Stimulated activated CD4-positive, alpha-beta T cell treated with anti-CD3 and anti-CD28 coated beads, Interleukin-1b, Interleukin-23, amount 100 ng/mL, for 48 hours (primary cell): ENCODE measurements at regions not wholly inside any gene's neighbourhood (a gene's known extent, or its start where the extent isn't known, plus 50 kb on each side); places are given as distances from the start of the nearest gene placed in this dataset.
"Not testable (repeated sequence)": the region's sequence is repeated elsewhere in the genome, so short reads cannot be mapped to it uniquely, and the experiment has no call there.

Experiments
- DNase-seq: peaks from one replicate; pipeline ENCODE4 v3.0.0-alpha.2; 2020

DNA sequence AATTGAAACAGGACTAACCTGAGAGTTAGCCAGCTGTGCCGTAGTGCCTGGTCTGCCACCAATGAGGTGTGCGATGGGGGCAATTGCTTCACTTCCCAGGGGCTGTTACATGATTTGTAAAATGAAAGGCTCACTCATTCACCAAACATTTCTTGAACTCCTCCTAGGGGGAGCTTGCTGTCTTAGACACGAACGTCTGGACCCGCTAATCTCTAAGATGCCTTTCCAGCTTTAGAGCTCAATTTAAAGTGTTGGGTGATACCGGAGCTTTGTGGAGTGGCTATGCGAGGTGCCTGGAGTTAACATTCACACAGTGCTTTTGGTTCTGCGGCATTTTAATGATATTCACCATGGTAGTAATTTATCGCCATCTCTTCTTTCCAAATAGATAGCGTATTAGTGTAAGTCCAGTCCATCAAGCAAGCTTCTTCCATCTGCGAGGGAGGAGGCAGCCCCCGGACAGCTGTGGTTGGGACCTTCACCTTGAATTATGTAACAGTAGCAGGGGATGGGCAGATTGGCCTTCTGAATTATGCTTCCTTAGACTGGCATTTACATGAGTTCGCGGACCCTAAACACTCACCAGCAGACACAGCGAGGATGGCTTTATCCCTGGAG is 179.9 kb downstream of the ADSS2 start:
- no peak for DNase-seq

DNA sequence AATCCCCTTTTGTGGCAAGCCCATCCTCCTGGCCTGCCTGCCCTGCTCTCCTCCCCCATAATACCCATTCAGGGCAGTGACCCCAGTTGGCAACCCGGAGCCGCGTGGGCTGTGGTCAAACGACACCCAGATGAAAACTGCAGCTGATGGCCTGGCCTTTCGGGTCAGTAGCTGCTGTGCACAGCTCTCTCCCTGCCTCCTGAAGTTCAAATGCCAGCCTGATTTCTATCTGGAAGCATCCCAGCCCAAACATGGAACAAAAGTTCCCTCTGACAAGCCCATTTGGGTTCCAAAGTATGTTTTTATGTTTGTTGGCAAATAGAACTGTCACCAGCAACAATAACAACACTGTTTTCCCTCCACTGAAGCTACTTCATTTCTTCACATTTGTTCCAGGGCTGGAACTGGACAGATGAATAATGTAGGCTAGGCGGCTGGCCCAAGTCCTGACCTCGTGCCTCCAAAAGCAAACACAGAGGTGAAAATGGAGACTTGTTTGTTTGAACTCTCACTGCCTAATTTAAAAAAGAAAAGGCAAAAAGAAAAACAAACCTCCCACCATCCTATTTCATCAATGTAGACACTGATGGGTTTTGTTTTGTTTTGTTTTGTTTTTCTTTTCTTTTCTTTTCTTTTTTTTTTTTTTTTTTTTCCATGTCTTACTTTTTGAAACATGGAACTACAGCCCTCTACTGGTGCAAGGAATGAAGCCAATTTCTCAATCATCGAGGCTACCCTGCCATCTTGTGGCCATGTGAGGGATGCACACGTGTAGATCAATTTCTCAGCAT is 179.0 kb downstream of the ADSS2 start:
- DNase-seq: peak; percentile 63

DNA sequence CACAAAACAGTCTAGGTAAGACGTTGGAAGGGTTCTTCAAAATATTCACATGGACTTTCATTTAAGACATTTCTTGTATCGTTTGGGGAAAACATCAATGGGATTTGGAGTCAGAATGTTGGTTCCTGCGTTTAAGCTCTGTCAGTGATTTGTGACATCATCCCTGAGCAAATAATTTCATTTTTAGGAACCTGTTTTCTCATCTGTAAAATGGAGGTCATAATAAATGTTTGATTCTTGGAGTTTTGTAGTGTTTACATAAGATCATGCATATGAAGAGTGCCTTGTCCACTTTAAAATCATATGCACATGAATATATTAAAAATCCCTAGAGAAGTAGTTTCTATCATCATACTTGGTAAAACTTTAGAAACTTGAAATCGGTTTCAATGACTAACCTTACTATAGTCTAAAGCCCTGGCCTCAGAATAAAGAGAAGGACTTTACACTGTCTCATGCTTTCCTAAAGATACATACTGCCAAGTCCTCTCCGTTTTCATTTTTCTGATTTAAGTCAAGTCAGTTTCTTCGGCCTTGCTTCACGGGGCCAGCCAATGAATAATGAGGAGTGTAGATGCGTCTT is 178.4 kb downstream of the ADSS2 start:
- no peak for DNase-seq

DNA sequence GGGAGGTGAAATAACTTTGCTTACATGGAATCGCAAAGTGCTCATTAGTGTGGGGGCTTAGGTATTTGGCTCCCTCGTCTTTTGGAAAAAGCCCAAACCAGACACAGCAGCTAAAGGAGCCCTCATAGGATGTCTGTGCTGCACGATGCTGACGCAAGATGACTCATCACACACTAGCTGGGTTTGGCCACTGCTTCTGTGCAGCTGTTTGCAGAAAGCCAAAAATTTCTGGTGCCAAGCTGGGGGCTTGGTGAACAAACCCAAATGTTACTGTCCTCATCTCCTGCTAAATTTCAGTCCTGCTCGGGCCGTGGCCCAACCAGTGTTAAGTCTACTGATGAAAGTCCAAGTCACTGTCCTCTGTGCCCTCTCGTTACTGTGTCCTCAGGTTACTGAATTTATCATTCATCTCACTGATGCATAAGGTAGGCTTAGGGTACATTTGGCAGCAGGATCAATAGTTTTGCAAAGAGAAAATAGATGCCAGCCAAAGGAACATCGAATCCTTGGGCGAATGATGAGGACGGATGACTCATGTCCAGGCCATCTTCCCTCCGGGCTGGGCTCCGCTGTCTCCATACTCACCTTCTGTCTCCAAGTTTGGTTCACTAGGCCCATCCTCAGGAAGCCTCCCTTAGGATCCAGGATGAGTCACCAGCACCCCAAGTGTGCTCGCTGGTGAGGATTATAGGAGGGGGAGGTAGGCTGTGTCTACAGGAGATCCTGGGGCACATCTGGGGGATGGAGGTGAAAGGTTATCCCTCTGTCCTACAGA is 177.7 kb downstream of the ADSS2 start:
- peak; percentile 12 for DNase-seq

DNA sequence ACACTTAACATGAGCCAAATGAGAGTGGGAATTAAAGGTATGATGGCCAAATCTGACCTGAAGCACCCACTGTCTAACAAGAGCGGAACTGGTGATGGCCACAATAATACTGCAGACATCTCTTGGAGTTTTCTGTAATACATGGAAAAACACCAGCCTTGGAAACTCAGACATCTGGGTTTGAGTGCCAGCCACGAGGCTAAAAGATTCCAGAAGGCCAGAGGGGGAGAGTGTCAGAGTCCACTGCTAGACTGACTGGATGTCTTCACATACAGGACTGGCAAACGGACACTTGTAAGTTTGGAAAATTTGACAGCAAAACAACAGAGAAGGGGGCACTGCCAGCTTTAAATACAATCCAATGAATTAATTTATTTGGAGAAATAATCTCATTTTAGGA is 175.1 kb downstream of the ADSS2 start:
- DNase-seq: no peak

DNA sequence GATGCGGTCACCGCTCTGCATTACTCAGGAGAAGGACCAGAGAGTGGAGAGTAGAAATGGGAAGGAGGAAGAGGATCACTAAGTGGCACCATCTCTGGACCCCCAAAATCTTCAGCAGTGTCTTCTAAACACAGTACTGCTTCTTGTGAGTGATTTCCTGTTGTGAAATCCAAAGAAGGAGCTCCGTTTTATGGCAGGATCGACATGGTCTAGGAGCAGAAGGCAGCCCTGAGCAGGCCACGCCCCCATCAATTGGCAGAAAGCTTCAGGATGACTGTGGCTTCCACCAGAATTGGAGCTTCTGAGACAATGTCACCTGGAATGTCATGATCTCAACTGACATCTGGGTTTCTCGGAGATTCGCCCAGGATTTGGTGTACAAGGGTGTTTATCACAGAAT is 171.5 kb downstream of the ADSS2 start:
- DNase-seq: no peak

DNA sequence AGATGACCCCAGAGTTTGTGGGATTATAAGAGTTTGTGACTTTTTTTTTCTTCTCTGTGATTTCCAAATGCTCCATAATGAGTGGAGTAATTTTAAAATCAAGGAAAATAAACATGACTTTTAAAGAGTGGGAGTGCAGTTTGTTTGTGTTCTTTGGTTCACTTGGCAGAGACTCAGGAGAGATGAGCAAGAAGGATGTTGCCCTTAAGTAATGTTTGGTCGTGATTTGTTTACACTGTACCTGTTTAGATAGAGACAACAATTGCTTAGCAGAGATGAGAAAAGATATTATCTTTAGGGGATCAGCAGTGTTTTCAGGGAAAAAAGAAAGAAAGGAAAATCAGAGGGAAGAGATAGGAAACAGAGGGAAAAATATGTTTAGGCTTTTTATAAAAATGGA is 170.8 kb downstream of the ADSS2 start:
- no peak for DNase-seq

DNA sequence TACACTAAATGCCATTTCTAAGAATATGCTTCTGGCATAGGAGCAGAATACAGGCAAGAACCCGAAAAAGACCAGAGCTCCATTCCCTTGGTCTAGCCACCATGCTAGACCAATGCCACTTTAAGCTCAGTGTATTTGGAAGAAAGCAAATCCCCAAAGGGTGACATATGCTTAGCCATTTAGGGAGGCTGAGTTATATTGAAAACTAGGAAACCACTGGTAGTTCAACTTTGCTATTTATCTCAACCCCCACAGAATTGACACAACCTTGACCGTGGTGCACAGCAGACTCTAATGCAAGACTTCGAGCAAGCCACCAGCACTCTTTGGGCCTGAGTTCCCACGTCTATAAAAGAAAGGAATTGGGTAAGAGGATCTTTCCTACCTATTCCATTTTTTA is 167.9 kb downstream of the ADSS2 start:
- DNase-seq: no peak

DNA sequence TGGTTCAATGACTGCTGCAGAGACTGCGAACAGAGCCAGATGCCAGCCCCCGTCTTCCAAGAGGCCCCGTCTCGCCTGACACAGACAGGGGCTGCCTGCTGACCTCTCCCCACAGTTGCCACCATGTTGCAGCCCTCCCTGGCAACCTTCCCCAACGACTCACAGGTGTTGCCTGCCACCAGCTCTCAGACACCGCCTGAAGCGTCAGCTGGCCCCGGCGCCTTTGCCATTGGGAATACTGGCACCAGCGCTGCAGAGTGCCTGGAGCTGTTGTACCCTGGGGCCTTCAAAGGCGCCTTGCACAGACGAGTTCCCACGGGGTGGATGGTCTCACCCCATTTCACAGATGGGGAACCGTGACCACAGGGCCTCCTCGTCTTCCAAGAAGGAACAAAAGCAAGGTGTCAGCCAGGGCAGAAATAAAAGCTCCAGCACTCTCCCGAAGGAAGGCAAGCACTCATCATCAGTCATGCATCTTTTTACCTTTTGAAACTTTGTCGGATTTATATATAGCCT is 167.0 kb downstream of the ADSS2 start:
- DNase-seq: no peak

DNA sequence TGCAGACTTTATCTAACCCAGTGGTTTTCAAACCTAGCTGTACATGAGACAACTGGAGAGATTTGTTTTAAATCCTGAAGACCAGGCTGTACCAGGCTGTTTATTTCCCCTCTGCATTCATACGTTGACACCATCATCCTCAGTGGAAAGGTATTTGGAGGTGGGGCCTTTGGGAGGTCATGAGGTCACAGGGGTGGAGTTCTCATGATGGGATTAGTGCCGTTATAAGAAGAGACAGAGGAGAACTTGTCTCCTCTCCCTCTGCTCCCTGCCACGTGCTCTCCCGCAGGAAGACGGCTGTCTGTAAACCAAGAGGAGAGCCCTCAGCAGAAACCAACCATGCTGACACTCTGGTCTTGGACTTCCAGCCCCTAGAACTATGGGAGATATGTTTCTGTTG is 165.4 kb downstream of the ADSS2 start:
- DNase-seq: no peak

DNA sequence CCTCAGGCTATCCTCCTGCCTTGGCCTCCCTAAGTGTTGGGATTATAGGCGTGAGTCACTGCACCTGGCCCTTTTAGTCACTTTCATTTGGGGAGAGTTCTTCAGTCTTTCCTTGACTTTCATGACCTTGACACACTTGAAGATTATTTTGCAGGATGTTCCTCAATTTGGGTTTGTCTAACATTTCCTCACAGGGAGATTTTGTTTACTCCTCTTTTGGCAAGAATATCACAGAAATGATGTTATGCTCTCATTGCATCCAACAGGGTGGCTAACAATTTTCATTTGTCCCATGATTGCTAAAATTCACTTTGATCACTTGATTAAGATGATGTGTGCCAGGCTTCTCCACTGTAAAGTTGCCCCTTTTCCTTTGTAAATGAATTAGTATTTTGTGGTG is 164.0 kb downstream of the ADSS2 start:
- DNase-seq: no peak

DNA sequence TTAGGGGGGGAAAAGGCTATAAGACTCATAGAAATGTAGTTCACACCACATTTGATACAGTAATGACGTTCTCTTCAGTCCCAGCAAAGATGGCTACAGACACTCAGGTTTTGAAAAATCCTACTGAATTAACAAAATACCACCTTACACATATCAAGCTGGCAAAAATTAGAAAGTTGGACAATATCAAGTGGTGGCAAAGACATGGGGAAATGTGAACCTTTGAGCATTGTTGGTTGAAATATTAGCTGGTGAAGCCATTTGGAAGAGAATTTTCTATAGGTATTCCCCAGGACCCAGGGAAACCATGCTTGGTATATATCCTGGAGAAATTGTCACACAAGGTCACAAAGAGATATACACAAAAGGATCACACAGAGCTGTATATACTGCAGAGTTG is 163.0 kb downstream of the ADSS2 start:
- no peak for DNase-seq

DNA sequence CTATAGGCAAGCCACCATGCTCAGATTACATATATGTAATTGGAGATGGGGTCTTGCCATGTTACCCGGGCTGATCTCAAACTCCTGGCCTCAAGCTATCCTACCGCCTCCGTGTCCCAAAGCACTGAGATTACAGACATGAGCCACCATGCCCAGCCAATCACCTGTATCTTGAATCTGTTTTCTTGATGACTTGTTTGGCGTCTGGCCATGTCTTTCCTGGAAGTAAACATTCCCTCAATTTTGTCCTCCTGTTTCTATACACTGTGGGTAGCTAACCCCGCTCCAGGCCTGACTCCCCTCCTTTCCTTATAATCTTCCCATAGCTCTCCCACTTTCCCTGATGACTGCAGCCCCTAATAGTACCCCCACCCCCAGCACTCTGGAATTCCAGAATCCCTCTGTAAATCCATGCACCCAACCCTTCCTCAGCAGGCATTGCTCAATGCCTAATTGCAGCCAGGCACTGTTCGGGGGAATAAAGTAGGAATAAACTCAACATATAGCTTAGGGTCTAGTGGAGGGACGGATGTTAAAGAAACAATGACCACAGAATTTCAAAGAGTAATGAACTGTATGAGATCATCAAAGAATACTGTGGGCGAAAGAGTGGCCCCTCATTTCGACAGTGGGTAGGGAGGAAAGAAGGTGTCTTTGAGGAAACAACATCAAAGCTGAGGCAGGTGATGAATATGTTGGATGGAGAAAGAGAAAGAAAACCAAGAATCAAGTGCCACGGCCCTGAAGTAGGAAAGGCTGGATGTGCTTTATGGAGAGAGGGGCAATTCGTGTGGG is 161.5 kb downstream of the ADSS2 start:
- no peak for DNase-seq

DNA sequence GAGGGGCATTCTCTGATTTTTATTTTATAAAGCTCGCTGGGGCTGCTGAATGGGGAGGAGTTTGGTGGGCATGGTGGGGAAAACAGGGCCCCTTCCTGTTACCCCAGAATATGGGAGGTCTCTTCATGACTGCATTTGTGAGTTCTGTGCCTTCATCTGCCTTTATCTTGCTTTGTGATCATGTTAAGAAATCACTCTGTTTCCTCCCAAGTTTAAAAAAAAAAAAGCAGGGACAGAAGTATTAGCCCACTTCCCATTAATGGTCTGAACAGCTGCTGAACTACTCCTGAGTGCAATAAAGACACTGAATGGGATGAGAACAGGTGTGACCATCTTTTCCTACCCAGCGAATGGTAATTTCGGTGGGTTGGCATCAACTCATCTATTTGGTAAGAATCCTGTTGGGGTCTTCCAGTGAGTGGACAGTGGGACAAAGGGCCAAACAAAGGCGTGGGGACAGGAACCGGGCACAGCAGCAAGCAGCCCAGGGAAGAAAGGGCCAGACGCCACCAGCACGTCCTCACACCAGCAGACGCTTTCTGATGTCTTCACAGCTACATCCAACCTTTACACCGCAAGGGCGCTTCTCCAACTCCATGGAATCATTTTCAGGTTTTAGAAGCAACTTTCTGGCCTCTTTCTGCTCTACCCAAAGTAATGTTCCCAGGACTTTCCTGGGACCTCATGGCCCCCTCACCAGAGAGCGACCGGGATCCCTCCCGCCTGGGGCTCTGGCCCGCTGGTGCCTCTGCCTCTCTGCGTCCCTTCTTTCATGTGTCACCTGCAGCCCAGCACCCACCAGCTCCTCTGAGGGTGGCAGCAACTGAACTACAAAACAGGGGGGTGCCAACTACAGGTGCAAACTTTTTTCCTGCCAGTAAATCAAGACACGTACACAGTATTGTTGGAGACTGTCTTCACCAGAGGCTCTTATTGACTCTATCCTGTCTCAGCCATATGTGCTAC is 160.2 kb downstream of the ADSS2 start:
- DNase-seq: no peak

DNA sequence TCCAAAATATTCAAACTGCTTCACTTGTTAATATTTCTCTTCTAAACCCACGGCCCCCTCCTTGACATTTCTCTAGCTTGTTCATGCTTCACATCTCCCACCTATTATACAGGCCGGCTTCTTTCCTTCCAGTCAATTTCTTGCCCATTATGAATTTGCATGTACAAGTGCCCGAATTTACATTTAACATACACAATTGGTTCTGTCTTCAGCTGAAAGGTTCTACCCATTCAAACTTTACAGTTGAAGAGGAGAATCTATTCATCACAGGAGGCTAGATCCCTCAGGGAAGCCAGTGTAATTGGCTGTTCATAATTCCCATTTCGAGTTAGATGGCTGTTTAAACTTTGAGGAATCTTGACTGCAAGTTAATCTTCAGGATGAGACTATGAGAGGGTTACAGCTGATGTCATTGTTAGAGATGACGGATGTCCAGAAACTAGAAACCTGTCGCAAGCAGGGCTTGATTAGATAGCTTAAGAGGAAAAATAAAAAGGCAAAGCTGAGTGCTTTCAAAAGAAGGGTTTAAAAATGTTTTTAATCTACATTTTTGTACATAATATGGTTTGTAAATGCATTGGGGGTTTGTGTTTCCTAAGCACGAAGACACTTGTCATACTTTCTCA is 157.0 kb downstream of the ADSS2 start:
- DNase-seq: no peak

DNA sequence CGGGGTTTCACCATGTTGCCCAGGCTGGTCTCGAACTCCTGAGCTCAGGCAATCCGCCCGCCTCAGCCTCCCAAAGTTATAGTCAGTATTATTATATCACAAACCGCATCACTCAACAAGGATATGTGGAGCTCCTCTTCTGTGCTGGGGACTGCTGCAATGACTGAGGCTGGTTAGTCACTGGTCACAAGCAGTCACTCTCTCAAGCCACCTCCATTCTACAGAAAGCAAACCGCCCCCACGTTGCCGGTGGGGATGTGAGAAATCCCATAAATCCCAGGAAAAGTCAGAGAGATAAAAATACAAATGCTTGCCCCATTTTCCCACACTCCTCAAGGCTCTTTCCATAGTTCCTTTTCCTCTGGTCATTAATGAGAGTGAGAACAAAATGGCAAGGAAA is 155.7 kb downstream of the ADSS2 start:
- no peak for DNase-seq

DNA sequence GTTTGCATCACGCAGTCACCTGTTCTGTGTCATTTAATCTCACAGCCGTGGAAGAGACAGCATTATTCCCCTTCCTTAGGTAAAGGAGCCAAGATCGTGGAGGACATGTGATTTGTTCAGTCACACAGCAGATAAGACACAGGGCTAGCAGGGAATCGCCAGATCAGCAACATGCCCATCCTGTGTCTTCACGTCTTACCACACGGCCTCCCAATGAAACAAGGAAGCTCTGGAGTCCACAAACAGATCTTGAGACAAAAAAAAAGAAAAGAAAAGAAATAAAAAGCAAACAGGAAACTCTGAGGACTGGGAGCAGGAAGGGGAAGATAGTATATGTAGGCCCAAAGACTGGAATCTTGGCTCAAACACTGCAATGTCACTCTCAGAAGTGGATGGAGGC is 155.3 kb downstream of the ADSS2 start:
- DNase-seq: no peak

DNA sequence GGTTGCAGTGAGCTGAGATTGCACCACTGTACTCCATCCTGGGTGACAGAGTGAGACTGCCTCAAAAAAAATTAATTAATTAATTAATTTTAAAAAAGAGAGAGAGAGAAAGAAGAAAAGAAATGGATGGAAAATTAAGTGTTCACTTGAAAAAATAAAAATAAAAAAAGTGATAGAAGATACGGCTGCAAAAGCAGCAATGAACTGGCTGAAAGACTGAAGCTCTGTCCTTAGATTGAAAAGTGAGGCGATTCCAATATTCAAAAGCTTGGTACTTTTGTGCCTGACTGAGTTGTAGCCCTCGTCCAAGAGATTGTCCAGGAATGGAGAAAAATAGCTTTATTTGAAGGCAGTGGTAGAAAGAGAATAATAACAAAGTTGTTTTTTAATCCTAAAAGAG is 154.6 kb downstream of the ADSS2 start:
- DNase-seq: no peak

DNA sequence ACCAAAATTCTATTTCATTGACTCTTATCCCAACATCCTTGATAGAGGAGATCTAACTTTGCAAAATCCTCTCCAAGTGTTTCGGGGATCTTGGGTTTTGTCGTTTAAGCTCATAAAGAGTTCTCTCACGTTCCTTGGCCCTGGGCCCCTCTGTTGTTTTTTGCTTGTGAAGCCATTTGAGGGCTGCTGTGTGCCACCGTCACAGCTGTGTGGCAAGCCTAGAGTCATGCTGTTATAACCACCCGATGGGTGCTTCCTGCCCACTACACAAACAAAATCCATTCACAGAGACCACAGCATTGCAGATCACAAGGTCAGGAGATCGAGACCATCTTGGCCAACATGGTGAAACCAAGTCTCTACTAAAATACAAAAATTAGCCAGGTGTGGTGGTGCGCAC is 154.1 kb downstream of the ADSS2 start:
- no peak for DNase-seq

DNA sequence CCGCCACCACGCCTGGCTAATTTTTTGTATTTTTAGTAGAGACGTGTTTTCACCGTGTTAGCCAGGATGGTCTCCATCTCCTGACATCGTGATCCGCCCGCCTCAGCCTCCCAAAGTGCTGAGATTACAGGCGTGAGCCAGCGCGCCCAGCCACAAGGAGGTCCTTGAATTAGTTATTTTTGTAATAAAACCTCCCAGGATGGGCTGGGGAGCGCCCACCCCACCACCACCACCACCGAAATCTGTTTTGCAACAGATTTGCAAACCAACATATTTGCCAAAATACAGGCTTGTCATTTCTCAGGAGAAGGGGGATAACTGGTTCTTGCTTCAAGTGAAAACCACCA is 151.7 kb downstream of the ADSS2 start:
- DNase-seq: not testable (repeated sequence)

DNA sequence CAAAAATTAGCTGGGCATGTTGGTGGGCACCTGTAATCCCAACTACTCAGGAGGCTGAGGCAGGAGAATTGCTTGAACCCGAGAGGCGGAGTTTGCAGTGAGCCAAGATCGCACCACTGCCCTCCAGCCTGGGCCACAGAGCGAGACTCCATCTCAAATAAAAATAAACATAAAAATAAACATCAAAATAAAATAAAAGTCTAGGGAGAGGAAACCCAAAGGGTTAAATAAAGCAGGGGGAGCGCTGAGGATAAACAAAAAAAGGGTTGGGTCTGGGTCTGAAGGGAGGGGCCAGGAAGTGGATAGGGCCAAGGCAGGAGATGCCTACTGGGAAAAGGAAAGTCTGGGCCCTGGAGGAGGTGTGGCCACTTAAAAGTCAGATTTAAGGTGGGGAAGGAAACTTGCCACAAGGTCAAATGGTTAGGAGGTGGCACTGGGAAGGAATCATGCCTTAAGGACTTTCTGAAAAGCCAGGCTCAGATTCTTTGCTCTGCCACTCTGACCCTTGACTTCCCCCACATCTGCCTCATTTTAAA is 150.0 kb downstream of the ADSS2 start:
- no peak for DNase-seq
